ENCODE measurements at regions not wholly inside any gene's neighbourhood (a gene's known extent, or its start where the extent isn't known, plus 50 kb on each side); places are given as distances from the start of the nearest gene placed in this dataset.

GRCh38 chr11:39268176-39268690, 2191.2 kb downstream of the LRRC4C start:
- Histone ChIP-seq H3K4me2 (ENCODE audit: low read length) (no peak overlapping the region), H3K36me3 (ENCODE audit: insufficient read depth, low read length) (no peaks in the 10 kb centered on the region), H4K20me1 (ENCODE audit: insufficient read depth, low read length) (no peaks in the 10 kb centered on the region), H3K9me2 (ENCODE audit: insufficient read depth, low read length) (no peaks in the 10 kb centered on the region), H3K9me3 (ENCODE audit: low read length) (0 out of 2 replicates have a peak, but pooled peaks cover 4% of the 10 kb centered on the region), H3K79me2 (ENCODE audit: insufficient read depth, low read depth, low read length) (no peaks in the 10 kb centered on the region), H3K4me1 (ENCODE audit: insufficient read depth, low read length, poor library complexity, severe bottlenecking) (no peaks in the 10 kb centered on the region), H3K4me3 (ENCODE audit: low read depth, low read length, poor library complexity, severe bottlenecking) (no peak overlapping the region), H2AFZ (ENCODE audit: low read length) (no peak overlapping the region), H3K27ac (ENCODE audit: low read depth, low read length, poor library complexity, severe bottlenecking) (no peak overlapping the region)
- intact Hi-C loops (cut with micrococcal nuclease; ENCODE audit: unreplicated experiment) = no loop called here
- ChIA-PET CTCF (ENCODE audit: unreplicated experiment) (no interaction called here), POLR2A (no interaction called here)
- DNase-seq (ENCODE audit: low spot score) = no peak
- TF ChIP-seq EZH2phosphoT487 (IDR thresholded peaks at IDR 0.05; ENCODE audit: borderline replicate concordance, low read depth, low read length) (no peak), CTCF (conservative IDR thresholded peaks at IDR 0.05; ENCODE audit: low read length) (no peak)
- BruUV-seq (replicated peaks) = no TSS peak

GRCh38 chr11:39255648-39256047, 2203.8 kb downstream of the LRRC4C start:
- H3K79me2 ChIP-seq (ENCODE audit: insufficient read depth, low read depth, low read length) = no peaks in the 10 kb centered on the region

More at GRCh38 chr11:39255648-39256047, 2203.8 kb downstream of the LRRC4C start:
- H3K36me3 ChIP-seq (ENCODE audit: insufficient read depth, low read length) = no peaks in the 10 kb centered on the region
- intact Hi-C loops (cut with micrococcal nuclease; ENCODE audit: unreplicated experiment) = no loop called here
- H3K9me2 ChIP-seq (ENCODE audit: insufficient read depth, low read length) = no peaks in the 10 kb centered on the region
- H3K9me3 ChIP-seq (ENCODE audit: low read length) = no peaks in the 10 kb centered on the region
- no peaks in the 10 kb centered on the region for H3K4me1 ChIP-seq (ENCODE audit: insufficient read depth, low read length, poor library complexity, severe bottlenecking)
- ChIA-PET CTCF (ENCODE audit: unreplicated experiment) (no interaction called here), POLR2A (no interaction called here)
- no peak overlapping the region for H3K4me2 ChIP-seq (ENCODE audit: low read length)
- DNase-seq (ENCODE audit: low spot score) = no peak
- no peak overlapping the region for H3K27ac ChIP-seq (ENCODE audit: low read depth, low read length, poor library complexity, severe bottlenecking)
- no peaks in the 10 kb centered on the region for H4K20me1 ChIP-seq (ENCODE audit: insufficient read depth, low read length)
- no peak overlapping the region for H2AFZ ChIP-seq (ENCODE audit: low read length)
- no peak overlapping the region for H3K4me3 ChIP-seq (ENCODE audit: low read depth, low read length, poor library complexity, severe bottlenecking)
- TF ChIP-seq CTCF (conservative IDR thresholded peaks at IDR 0.05; ENCODE audit: low read length) (no peak), EZH2phosphoT487 (IDR thresholded peaks at IDR 0.05; ENCODE audit: borderline replicate concordance, low read depth, low read length) (no peak)
- no TSS peak for BruUV-seq (replicated peaks)

Measured in OCI-LY7 (cell line).